ENCODE measurements at regions not wholly inside any gene's neighbourhood (a gene's known extent, or its start where the extent isn't known, plus 50 kb on each side); places are given as distances from the start of the nearest gene placed in this dataset.

GRCh38 chr7:91656541-91657482, 223.7 kb downstream of the MTERF1 start:
- Mint-ChIP-seq H3K4me3 (no peak overlapping the region), H3K9me3 (ENCODE audit: insufficient read depth) (peaks cover 3% of the 10 kb centered on the region), H3K27ac (no peak overlapping the region), H3K27me3 (peaks cover 7% of the 10 kb centered on the region), H3K4me1 (no peaks in the 10 kb centered on the region)
- Histone ChIP-seq H2AFZ (ENCODE audit: insufficient read depth, low read depth, low read length, poor library complexity, severe bottlenecking) (no peak overlapping the region), H4K20me1 (ENCODE audit: control insufficient read depth, insufficient read depth, low read length, poor library complexity, severe bottlenecking) (no peaks in the 10 kb centered on the region), H3K79me2 (ENCODE audit: control insufficient read depth, insufficient read depth, low read length) (no peaks in the 10 kb centered on the region), H3K9ac (ENCODE audit: low read length) (no peak overlapping the region), H3K27ac (ENCODE audit: low read length in 2 of 2) (no peak overlapping the region), H3K36me3 (replicated peaks in 1 of 2; ENCODE audit: control extremely low read depth in 1 of 2, control insufficient read depth in 1 of 2, extremely low read depth in 1 of 2, insufficient read depth in 2 of 2, low read length in 1 of 2) (no peaks in the 10 kb centered on the region), H3K4me2 (replicated peaks; ENCODE audit: low read depth, low read length, poor library complexity, severe bottlenecking) (no peak overlapping the region), H3K4me3 (ENCODE audit: control extremely low read depth in 1 of 5, extremely low read depth in 1 of 5, insufficient read depth in 1 of 5, low read depth in 2 of 5, low read length in 4 of 5) (no peak overlapping the region), H3K4me1 (ENCODE audit: control insufficient read depth in 2 of 2, insufficient read depth in 2 of 2, low read length in 2 of 2) (no peaks in the 10 kb centered on the region), H3K27me3 (replicated peaks in 1 of 4; ENCODE audit: control extremely low read depth in 1 of 4, control insufficient read depth in 3 of 4, insufficient read depth in 4 of 4, low read length in 3 of 4) (no peaks in the 10 kb centered on the region), H3K9me3 (ENCODE audit: control extremely low read depth in 1 of 3, control insufficient read depth in 2 of 3, insufficient read depth in 1 of 3, low read length in 2 of 3) (no peaks in the 10 kb centered on the region)
- WGBS (ENCODE audit: insufficient coverage) = 92% methylated on average over 6 of the region's 9 CpGs
- TF ChIP-seq EZH2 (IDR thresholded peaks at IDR 0.05; ENCODE audit: borderline replicate concordance, insufficient read depth, low read depth, low read length, poor library complexity, severe bottlenecking) = no peak
- TF ChIP-seq, protein P1, sequence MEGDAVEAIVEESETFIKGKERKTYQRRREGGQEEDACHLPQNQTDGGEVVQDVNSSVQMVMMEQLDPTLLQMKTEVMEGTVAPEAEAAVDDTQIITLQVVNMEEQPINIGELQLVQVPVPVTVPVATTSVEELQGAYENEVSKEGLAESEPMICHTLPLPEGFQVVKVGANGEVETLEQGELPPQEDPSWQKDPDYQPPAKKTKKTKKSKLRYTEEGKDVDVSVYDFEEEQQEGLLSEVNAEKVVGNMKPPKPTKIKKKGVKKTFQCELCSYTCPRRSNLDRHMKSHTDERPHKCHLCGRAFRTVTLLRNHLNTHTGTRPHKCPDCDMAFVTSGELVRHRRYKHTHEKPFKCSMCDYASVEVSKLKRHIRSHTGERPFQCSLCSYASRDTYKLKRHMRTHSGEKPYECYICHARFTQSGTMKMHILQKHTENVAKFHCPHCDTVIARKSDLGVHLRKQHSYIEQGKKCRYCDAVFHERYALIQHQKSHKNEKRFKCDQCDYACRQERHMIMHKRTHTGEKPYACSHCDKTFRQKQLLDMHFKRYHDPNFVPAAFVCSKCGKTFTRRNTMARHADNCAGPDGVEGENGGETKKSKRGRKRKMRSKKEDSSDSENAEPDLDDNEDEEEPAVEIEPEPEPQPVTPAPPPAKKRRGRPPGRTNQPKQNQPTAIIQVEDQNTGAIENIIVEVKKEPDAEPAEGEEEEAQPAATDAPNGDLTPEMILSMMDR (IDR thresholded peaks at IDR 0.05) = no peak
- intact Hi-C loops (cut with micrococcal nuclease) = no loop called here
- ATAC-seq (ENCODE audit: low read depth) = no peak
- CTCF ChIA-PET = no interaction called here
- no peak for DNase-seq
- POLR2A ChIA-PET = no interaction called here

DNA sequence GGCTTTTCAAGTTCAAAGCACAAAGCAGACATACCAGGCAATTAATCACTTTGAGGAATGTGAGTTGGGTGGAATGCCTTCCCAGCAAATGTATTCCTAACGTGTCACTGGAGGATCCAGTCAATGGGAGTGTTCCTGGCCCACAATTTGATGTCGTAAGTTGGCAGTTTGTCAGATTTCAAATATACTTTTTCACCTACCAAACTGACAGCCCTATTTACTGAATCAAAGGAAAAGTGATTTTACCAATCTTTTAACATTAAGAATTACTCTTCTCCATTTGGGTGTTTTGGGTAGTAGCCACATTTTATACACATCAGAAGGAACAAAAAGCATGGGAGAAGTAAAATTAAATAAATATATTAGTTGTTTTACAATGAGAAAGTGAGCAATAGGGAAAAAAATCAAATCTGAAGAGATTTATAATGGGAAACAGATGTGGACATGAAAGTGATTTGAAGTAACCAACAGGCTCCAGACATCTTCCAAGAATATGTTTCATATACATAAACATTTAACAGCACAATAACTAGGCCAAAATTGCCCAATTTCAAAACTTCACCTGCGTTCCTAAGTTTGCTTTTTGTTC, 222.9 kb downstream of the MTERF1 start:
- Histone ChIP-seq H3K4me2 (replicated peaks; ENCODE audit: low read depth, low read length, poor library complexity, severe bottlenecking) (no peak overlapping the region), H3K9ac (ENCODE audit: low read length) (no peak overlapping the region), H4K20me1 (ENCODE audit: control insufficient read depth, insufficient read depth, low read length, poor library complexity, severe bottlenecking) (no peaks in the 10 kb centered on the region), H3K4me1 (ENCODE audit: control insufficient read depth in 2 of 2, insufficient read depth in 2 of 2, low read length in 2 of 2) (no peaks in the 10 kb centered on the region), H3K27me3 (replicated peaks in 1 of 4; ENCODE audit: control extremely low read depth in 1 of 4, control insufficient read depth in 3 of 4, insufficient read depth in 4 of 4, low read length in 3 of 4) (no peaks in the 10 kb centered on the region), H2AFZ (ENCODE audit: insufficient read depth, low read depth, low read length, poor library complexity, severe bottlenecking) (no peak overlapping the region), H3K79me2 (ENCODE audit: control insufficient read depth, insufficient read depth, low read length) (no peaks in the 10 kb centered on the region), H3K9me3 (ENCODE audit: control extremely low read depth in 1 of 3, control insufficient read depth in 2 of 3, insufficient read depth in 1 of 3, low read length in 2 of 3) (no peaks in the 10 kb centered on the region), H3K4me3 (ENCODE audit: control extremely low read depth in 1 of 5, extremely low read depth in 1 of 5, insufficient read depth in 1 of 5, low read depth in 2 of 5, low read length in 4 of 5) (no peak overlapping the region), H3K27ac (ENCODE audit: low read length in 2 of 2) (no peak overlapping the region), H3K36me3 (replicated peaks in 1 of 2; ENCODE audit: control extremely low read depth in 1 of 2, control insufficient read depth in 1 of 2, extremely low read depth in 1 of 2, insufficient read depth in 2 of 2, low read length in 1 of 2) (no peaks in the 10 kb centered on the region)
- TF ChIP-seq EZH2 (IDR thresholded peaks at IDR 0.05; ENCODE audit: borderline replicate concordance, insufficient read depth, low read depth, low read length, poor library complexity, severe bottlenecking) = no peak
- TF ChIP-seq, protein P1 (IDR thresholded peaks at IDR 0.05) = no peak
- DNase-seq = no peak
- intact Hi-C loops (cut with micrococcal nuclease) = no loop called here
- H3K4me3 Mint-ChIP-seq = no peak overlapping the region
- peaks cover 2% of the 10 kb centered on the region for H3K27me3 Mint-ChIP-seq
- H3K9me3 Mint-ChIP-seq (ENCODE audit: insufficient read depth) = peaks cover 3% of the 10 kb centered on the region
- no peaks in the 10 kb centered on the region for H3K4me1 Mint-ChIP-seq
- H3K27ac Mint-ChIP-seq = no peak overlapping the region
- ATAC-seq (ENCODE audit: low read depth) = no peak
- ChIA-PET CTCF (no interaction called here), POLR2A (no interaction called here)
- WGBS (ENCODE audit: insufficient coverage) = no CpG with 5 or more reads among the region's 3 CpGs
